SIG-M5 treated with dmso at 0.1 percent for 504 hours (cell line): ENCODE measurements at regions not wholly inside any gene's neighbourhood (a gene's known extent, or its start where the extent isn't known, plus 50 kb on each side); places are given as distances from the start of the nearest gene placed in this dataset.
A peak's percentile ranks its signal among the peaks of the same experiment; 100 is the strongest.

ENCODE experiments used
- DNase-seq: peaks from one replicate; lab custom pipeline; 2025; ENCODE audit not compliant: unreplicated experiment; lab: John Stamatoyannopoulos, UW

GRCh38 chr7:83441-83840 lies 108.9 kb upstream of the FAM20C start:
- no peak for DNase-seq

DNA sequence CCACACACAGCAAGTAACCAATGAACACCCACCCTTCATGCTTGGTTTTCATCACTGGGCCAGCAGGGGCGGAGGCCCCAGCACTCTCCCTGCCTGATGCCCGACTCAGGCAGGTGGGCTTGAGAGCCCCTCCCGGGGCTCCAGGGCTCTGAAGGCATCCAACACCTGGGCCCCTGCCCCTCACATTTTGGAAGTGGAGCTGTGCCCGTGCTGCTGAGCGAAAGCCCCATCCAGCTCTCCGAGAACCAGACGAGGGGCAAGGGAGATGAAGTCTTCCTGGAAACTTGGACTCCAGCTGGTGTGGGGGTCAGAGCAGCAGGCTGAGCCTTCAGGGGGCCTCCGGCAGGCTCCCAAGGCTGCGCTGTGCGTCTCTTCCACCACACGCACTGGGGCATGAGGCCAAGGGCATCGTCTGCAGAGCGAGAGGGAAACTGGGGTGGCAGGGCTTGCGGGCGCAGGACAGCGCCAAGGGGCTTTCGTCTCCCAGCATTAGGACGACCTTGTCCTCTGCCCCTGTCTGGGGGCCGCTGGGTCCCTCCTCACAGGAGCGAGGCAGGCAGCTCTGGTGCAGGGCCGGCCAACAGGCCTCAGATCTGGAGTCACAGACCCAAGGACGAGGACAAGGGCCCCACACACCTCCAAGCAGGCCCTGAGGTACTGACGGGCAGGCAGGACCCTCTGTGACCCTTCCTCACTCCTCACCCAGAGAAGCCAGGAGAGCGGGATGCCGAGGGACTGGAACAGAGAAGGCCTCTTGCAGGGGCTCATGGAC lies 108.3 kb upstream of the FAM20C start:
- no peak for DNase-seq

- DNase-seq = no peak
These were observed 107.7 kb upstream of the FAM20C start for GRCh38 chr7:84633-85020.

DNA sequence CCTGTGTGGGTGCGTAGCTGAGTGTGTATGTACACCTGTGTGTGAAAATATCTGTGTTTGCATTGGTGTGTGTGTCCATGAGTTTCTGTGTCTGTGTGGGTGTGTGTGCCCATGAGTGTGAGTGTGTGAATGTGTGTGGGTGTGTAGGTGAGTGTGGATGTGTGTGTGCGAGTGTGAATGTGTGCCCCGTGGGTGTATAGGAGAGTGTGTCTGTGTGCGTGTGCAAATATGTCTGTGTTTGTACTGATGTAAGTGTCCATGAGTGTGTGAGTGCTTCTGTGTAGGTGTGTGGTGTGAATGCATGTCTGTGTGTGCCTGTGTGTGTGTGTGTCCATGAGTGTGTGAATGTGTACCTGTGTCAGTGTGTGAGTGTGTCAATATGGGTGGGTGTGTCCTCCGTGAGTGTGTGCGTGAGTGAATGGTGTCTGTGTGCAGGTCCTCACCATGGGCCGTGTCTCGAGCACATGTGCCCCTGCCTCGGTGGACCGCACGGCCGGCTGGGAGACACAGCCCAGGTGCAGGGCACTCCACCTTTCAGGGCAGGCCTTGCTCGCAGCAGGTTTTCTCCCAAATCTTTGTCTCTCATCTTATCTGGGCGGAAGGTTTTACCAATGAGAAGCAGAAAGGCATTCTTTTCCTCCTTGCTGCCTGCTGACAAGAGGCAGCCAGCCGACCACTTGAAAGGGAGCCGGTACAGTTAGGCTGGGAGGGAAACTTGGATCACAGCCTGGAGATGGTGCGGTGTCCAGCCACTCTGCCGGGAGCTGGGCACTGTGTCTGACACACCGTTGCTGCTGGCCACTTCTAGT lies 107.1 kb upstream of the FAM20C start:
- no peak for DNase-seq

DNA sequence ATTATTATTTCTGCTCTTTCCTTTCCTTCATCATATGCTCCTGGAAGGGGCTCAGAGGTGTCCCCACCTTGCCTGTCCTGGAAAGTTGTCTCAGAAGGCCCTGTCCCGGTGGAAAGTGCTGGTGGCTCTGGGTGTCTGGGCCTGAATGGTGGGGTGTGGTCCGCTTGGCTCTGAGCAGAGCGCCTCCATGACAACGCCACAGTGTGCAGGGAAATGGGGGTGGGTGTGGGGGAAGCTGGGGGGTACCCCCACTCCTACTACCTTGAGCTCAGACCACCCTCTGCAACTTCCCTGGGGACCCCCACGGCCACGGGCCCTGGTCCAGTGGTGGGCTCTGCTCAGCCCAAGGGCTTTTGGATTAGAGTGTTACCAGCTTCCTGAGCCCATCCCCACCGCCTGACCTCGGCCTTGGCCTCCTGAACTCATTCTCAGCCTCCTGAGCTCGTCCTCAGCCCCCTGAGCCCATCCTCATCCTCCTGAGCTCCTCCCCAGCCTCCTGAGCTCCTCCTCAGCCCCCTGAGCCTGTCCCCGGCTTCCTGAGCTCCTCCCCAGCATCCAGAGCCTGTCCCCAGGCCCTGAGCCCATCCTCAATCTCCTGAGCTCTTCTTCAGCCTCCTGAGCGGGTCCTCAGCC lies 106.4 kb upstream of the FAM20C start:
- DNase-seq = no peak

- no peak for DNase-seq
These were observed 105.7 kb upstream of the FAM20C start for GRCh38 chr7:86629-87028.

DNA sequence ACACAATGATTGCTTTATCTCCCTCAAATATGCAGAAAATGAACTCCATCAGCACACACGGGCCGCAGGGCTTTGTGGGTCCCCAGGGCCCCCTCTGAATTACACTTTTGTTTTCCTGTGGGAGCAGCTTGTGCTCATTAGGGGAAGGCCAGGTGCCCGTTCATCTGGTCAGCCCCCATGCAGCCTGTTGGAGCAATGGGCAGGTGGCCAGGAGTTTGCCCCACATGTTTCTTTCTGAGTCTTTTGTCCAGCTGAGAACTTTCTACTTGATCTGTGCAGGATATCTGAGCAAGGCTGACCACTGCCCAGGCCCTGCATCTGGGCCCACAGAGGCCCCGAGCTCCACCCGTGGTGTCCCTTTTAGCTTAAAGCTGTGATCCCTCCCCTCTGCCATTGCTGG lies 105.3 kb upstream of the FAM20C start:
- DNase-seq = no peak

DNA sequence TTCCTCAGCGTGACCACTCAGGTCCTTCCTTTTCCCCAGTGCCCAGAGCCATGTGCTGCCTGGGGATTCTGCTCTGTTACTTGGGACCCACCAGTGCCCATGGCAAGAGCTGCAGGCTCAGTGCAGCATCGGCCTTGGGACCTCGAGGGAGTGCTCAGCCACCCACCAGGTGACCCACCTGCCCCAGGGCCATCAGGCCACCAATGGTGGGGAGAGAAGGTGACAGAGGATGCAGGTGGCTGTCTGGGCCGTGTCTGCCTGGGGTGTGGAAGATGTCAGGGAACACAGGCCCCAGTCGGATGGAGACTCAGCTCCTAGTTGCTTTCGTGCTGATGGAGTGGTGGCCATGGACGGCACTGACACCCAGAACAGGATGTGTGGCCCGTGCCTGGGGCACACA lies 104.7 kb upstream of the FAM20C start:
- DNase-seq = no peak

DNA sequence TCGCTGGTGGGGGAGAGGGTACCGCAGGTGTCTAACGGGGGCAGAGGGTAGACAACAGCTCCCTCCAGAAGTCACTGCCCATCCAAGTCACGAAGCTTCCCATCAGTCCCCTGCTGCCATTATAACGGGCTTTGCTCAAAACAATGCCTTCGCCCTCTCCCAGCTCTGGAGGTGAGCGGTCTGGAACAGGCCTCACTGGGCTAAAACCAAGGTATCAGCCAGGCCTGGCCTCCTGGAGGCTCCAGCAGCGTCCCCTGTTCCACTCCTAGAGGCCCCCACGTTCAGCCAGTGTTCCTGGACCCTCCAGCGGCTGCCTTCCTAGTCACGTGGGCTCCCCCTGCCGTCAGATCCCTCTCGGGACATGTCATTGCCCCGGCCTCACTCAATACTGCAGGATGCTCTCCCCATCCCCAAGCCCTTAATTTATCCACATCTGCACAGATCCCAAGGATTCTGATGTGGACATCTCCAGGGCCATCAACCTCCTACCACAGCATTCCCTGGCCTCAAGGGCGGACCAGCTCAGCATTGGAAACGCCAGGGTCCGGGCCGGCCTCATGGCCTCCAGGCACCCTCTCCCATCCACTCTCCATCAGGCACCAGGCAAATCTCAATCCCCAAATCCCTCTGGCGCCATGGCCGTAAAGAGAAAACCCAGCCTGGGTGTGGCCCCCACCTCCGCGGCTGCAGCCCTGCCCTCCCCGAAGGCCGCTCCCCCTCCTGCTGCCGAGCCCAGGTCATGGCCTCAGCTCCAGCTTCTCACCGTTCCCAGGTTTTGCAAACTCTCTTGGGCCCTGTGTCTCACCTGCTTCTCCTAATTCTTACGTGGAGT lies 104.1 kb upstream of the FAM20C start:
- no peak for DNase-seq

DNA sequence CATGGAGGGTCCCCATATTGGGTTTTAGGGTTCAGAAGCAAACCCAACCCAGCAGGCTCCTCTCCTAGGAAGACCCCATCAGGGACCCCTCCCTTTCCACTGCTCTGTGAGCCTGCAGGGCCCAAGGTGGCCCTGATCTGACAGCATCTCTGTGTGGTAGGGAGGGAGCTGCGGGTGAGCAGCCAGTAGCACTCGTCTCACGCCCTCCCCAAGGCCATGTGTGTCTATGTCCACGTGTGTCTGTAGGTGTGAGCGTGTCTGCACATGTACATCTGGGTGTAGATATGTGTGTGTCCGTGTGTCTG lies 103.5 kb upstream of the FAM20C start:
- DNase-seq = no peak

DNA sequence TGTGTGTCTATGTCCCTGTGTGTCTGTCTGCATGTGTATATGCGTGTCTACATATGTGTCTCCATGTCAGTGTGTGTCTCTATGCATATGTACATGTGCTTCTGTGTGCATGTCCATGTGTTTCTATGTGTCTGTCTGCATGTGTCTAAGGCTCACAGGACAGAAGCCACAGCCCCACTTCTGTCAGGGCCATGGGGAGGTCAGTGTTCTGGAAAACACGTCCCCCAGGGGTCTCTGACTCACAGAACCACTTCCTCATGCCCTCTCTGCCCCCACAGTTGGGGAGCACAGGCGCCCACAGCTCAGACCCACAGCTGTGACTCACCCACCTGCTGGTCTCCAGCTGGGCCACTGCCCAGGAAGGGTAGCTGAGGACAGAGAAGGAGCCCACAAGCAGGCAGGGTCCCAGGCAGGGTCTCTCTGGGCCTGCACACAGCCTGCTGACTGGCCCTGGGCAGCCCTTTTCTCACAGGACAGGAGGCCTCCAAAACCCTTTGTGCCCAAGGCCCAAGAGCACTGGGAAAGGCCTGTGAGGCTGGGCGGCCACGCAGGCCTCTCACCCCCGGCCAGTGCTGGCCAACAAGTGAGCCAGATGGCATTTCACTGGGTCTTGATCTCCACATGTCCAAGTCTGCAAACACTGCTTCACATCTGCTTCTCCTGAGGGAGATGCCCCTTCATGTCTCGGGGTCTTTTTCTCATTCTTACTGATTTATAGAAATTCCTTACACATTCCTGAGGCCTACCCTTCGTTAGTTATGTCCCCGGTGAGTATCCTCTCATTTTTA lies 102.9 kb upstream of the FAM20C start:
- DNase-seq = peak; percentile 69

DNA sequence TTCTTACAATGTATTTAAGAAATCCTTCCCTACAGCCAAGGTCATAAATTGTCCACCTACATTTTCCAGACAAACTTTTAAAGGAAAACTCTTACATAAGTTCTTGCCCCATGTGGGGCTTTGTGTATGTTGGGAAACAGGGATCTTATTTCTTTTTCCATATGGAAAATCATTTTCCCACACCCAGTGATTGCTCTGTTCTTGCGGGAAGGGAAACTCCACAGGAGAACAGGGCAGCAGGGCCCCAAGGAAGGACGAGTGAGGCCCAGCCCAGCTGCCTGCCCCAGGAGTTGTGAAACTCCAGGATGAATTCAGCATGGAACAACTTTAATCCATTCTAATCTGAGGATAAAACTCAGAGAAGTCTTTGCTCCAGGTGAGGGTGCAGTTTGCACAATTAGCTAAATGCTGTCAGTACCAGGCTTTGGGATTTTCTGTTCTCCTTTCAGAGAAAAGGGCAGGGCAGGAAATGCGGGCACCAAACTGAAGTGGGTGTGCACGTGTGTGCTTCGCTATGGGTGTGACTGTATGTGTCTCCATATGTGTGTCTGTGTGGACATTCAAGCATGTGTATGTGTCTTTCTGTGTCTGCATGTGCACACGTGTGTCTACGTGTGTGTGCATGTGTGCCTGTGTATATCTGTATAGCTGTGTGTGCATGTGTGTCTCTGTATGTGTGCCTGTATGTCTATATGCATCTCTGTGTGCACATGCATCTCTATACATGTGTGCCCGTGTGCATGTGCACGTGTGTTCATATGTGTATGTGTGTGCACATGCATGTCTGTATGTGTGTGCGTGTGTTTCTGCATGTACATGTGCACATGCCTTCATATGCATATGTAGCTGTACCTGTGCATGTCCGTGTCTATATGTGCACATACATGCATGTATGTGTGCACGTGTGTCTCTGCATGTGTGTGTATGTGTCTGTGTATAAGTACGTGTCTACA lies 102.0 kb upstream of the FAM20C start:
- DNase-seq = peak; percentile 36

DNA sequence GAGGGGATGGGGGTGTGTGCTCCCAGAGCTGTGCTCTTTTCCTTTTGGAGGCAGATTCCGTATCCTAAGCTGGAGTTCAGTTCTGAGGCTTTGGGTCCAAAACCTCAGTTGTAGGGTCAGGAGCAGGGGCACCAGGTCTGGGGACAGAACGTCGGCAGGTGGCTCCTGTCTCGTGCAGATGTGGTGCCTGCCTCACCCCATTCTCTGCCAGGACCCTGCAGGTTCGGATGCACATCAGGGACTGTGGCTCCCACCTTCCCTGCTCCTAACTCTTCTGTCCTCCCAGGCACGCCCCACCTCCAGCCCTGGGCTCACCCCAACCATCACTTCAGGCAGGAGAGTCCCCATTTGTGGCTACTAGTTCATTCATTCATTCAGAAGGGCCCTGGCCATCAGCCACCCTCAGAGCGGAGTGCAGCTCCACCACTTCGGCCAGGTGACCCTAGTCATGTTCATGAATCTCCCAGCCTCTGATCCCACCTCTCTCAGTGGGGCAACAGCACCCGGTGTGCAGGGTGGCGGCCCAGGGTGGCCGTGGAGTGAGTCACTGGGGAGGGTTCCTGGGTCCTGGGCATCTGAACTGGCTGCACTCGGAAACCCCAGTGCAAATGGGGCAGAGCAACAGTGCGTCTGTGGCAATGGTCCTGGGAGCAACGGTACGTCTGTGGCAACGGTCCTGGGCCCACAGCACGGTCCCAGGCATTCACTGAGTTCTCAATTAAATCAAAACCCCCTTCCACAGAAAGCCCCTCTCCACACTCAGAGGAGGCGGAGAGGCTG lies 100.8 kb upstream of the FAM20C start:
- DNase-seq = no peak

DNA sequence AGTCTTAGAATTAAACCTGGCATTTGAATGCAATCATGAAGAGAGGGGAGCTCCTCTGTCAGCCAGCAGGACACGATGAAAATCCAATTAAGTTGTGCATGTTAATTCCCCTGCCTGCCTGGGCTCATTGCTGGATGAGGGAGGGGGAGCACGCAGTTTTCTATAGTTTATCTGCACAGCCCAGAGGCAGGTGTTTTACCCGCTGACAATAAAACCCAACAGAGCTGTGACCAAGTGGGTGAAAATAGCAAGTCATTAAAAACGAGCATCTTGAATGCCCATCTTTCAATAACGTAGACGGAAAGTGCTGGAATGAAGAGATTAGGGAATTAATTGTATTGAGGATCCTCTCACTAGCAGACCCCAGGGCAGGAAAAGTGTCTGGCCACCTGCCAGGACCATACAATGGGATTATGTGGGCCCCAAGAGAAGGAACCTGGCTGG lies 100.1 kb upstream of the FAM20C start:
- DNase-seq = no peak

GRCh38 chr7:92888-93672 lies 99.3 kb upstream of the FAM20C start:
- DNase-seq = no peak

- no peak for DNase-seq
These were observed 98.0 kb upstream of the FAM20C start for GRCh38 chr7:94251-94801.

DNA sequence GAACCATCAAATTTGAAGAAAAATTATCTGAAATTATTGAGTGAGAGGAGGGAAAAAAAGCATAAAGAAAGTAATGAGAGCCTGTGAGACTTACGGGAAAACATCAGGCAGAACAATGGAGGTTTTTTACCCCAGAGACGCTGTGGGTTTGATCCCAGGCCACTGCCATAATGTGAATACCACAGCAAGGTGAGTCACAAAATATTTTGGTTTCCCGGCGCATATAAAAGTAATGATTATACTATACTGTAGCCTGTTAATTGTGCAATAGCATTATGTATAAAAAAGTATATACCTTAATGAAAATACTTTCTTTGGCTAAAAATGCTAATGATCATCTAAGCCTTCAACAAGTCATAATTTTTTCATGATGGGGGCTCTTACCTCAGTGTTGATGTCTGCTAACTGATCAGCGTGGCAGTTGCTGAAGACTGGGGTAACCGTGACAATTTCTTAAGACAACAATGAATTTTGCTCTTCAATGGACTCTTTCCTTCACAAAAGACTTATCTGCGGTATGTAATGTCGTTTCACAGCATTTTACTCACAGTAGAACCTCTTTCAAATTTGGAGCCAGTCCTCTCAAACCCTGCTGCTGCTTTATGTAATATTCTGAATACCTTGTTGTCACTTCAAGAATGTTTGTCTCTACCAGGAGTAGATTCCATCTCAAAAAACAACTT lies 97.0 kb upstream of the FAM20C start:
- DNase-seq = no peak
